GM12878 (cell line): ENCODE measurements at regions not wholly inside any gene's neighbourhood (a gene's known extent, or its start where the extent isn't known, plus 50 kb on each side); places are given as distances from the start of the nearest gene placed in this dataset.
A peak's percentile ranks its signal among the peaks of the same experiment; 100 is the strongest.

Source experiments
- ATAC-seq: fragments of 200-7000 bp; cut with Tn5 transposase; 3 replicates; pipeline ENCODE4 v1.9.1; 2020; ENCODE audit warnings: mild to moderate bottlenecking, moderate library complexity
- BruUV-seq: library from RNA; stranded (reverse); fragments of 400-500 nt; replicated peaks from 2 replicates; lab custom pipeline; 2021; lab: Mats Ljungman, UMichigan
- CTCF ChIA-PET: fragments of 300-600 bp; sonication (Branson Sonifier 250); formaldehyde crosslinking; extraction: SDS; loops from one replicate; lab custom pipeline; 2021; ENCODE audit warnings: inconsistent platforms; lab: Yijun Ruan, JAX
- POLR2A ChIA-PET: fragments of 350-600 bp; formaldehyde crosslinking; extraction: SDS; loops from one replicate; lab custom pipeline; 2021; ENCODE audit warnings: inconsistent platforms; lab: Charles Lee
- RAD21 ChIA-PET: fragments of 300-600 bp; sonication (Branson Sonifier 250); formaldehyde crosslinking; loops from one replicate; lab custom pipeline; 2023; ENCODE audit warnings: antibody characterized with exemption; ENCODE audit not compliant: unreplicated experiment; lab: Charles Lee
- SMC1A ChIA-PET: fragments of 300-600 bp; sonication (Branson Sonifier 250); formaldehyde crosslinking; loops from one replicate; lab custom pipeline; 2023; ENCODE audit not compliant: unreplicated experiment, uncharacterized antibody; lab: Charles Lee
- DNase-seq: peaks from one replicate; pipeline ENCODE4 v3.0.0-alpha.2; 2011; ENCODE audit warnings: low read depth, low spot score
- FAIRE-seq: peaks from 3 replicates; lab custom pipeline; 2011; peaks lifted over from hg19 to GRCh38; lab: Jason Lieb, UNC
- H2AFZ ChIP-seq: 2 replicates; pipeline ENCODE4 v1.6.0; 2011; ENCODE audit warnings: low read depth, low read length, control low read depth; ENCODE audit not compliant: control insufficient read depth
- H3K27ac ChIP-seq: 2 replicates; pipeline ENCODE4 v1.5.1; 2011; ENCODE audit warnings: control low read depth; ENCODE audit not compliant: control insufficient read depth, insufficient read depth
- H3K27me3 ChIP-seq, 2 experiments: replicated peaks in 1 of 2; 2 replicates each; pipeline versions ENCODE4 v1.6.0 to v1.6.1; 2011; ENCODE audit warnings: low read length in 1 of 2; ENCODE audit not compliant: control insufficient read depth in 2 of 2, insufficient read depth in 2 of 2
- H3K36me3 ChIP-seq, 2 experiments: 2 replicates each; pipeline ENCODE4 v1.5.1; 2011; ENCODE audit warnings: low read length in 1 of 2; ENCODE audit not compliant: control insufficient read depth in 2 of 2, insufficient read depth in 2 of 2
- H3K4me1 ChIP-seq: 2 replicates; pipeline ENCODE4 v1.6.1; 2011; ENCODE audit warnings: mild to moderate bottlenecking, low read length, moderate library complexity, mixed read lengths; ENCODE audit not compliant: control insufficient read depth, insufficient read depth
- H3K4me2 ChIP-seq: 2 replicates; pipeline ENCODE4 v1.6.0; 2011; ENCODE audit warnings: control low read depth; ENCODE audit not compliant: control insufficient read depth, insufficient read depth
- H3K4me3 ChIP-seq: fragments of 200-600 bp; sonication (generic); 2 replicates; pipeline ENCODE4 v1.5.1; 2016
- H3K79me2 ChIP-seq: 2 replicates; pipeline ENCODE4 v1.6.0; 2011; ENCODE audit warnings: low read length; ENCODE audit not compliant: control insufficient read depth, insufficient read depth
- H3K9ac ChIP-seq: 2 replicates; pipeline ENCODE4 v1.8.0; 2011; ENCODE audit warnings: low read length, control low read depth, mixed read lengths; ENCODE audit not compliant: control insufficient read depth, insufficient read depth
- H3K9me3 ChIP-seq: replicated peaks from 3 replicates; pipeline ENCODE4 v1.5.1; 2011; ENCODE audit warnings: mild to moderate bottlenecking, low read length; ENCODE audit not compliant: control insufficient read depth, insufficient read depth
- H4K20me1 ChIP-seq: 2 replicates; pipeline ENCODE4 v1.6.0; 2011; ENCODE audit not compliant: control insufficient read depth, insufficient read depth
- ATF7 ChIP-seq: fragments of 450-650 bp; IDR thresholded peaks from 2 replicates; pipeline ENCODE4 v1.6.1; 2016; ENCODE audit warnings: low read depth, mild to moderate bottlenecking
- BHLHE40 ChIP-seq, 2 experiments: fragments of 450-650 bp in 1 of 2; IDR thresholded peaks; 2 replicates each; pipeline ENCODE4 v1.6.1; 2011 to 2017; ENCODE audit warnings: low read depth in 2 of 2, borderline replicate concordance in 1 of 2, improper control_type of control experiment in 1 of 2, low read length in 1 of 2, mild to moderate bottlenecking in 1 of 2
- FOXK2 ChIP-seq: fragments of 450-650 bp; IDR thresholded peaks from 2 replicates; pipeline ENCODE4 v1.6.1; 2017; ENCODE audit warnings: mild to moderate bottlenecking, moderate library complexity
- IKZF1 ChIP-seq: fragments of 450-650 bp; conservative IDR thresholded peaks from 2 replicates; pipeline ENCODE4 v1.6.1; 2017; ENCODE audit warnings: antibody characterized with exemption, mild to moderate bottlenecking
- IKZF2 ChIP-seq, 2 experiments: fragments of 450-650 bp; IDR thresholded peaks; 2 replicates each; pipeline ENCODE4 v1.6.1; 2017; ENCODE audit warnings: mild to moderate bottlenecking in 2 of 2, moderate library complexity in 2 of 2
- JUNB ChIP-seq: IDR thresholded peaks from 2 replicates; pipeline ENCODE4 v1.6.1; 2016; ENCODE audit warnings: antibody characterized with exemption, mild to moderate bottlenecking
- NR2F1 ChIP-seq: fragments of 450-650 bp; conservative IDR thresholded peaks from 2 replicates; pipeline ENCODE4 v1.6.1; 2017; ENCODE audit warnings: mild to moderate bottlenecking
- RFX5 ChIP-seq: IDR thresholded peaks from 2 replicates; pipeline ENCODE4 v1.6.1; 2011; ENCODE audit warnings: low read depth, low read length, improper control_type of control experiment
- RUNX3 ChIP-seq: IDR thresholded peaks from 2 replicates; pipeline ENCODE4 v1.6.1; 2012; ENCODE audit warnings: low read length, inconsistent platforms
- SIN3A ChIP-seq: IDR thresholded peaks from 2 replicates; pipeline ENCODE4 v1.6.1; 2012; ENCODE audit warnings: low read depth, low read length, improper control_type of control experiment
- WRNIP1 ChIP-seq: IDR thresholded peaks from 2 replicates; pipeline ENCODE4 v1.6.1; 2011; ENCODE audit warnings: low read depth, low read length, improper control_type of control experiment, borderline replicate concordance
- WGBS: methylation state at CpG from one replicate; pipeline ENCODE4 v1.1.6; 2016; ENCODE audit warnings: low lambda C conversion rate; ENCODE audit not compliant: insufficient replicate concordance, insufficient coverage; ENCODE audit errors: missing lambda C conversion rate; 5-methylcytosine and 5-hydroxymethylcytosine counted together
- in situ Hi-C: fragments of 300-500 bp; cut with MboI; formaldehyde crosslinking; loops from 9 replicates; pipeline ENCODE4 v1.14.3; 2018; ENCODE audit warnings: mixed read lengths
- intact Hi-C: fragments of 100-400 bp; cut with micrococcal nuclease; formaldehyde crosslinking; loops from one replicate; pipeline ENCODE4 v1.14.2; 2022; ENCODE audit not compliant: unreplicated experiment
- TF ChIP-seq, protein P1 (sequence below): fragments of 450-650 bp; IDR thresholded peaks from 2 replicates; pipeline ENCODE4 v1.6.1; 2016; ENCODE audit warnings: mild to moderate bottlenecking
- TF ChIP-seq, protein P2 (sequence below): IDR thresholded peaks from 2 replicates; pipeline ENCODE4 v1.6.1; 2011; ENCODE audit warnings: borderline replicate concordance, low read depth, mild to moderate bottlenecking, moderate library complexity, low read length; ENCODE audit not compliant: insufficient read depth, poor library complexity, severe bottlenecking
- TF ChIP-seq, protein P3 (sequence below): IDR thresholded peaks from 2 replicates; pipeline ENCODE4 v1.6.1; 2011; ENCODE audit warnings: mild to moderate bottlenecking, low read depth, low read length, moderate library complexity; ENCODE audit not compliant: insufficient replicate concordance

DNA sequence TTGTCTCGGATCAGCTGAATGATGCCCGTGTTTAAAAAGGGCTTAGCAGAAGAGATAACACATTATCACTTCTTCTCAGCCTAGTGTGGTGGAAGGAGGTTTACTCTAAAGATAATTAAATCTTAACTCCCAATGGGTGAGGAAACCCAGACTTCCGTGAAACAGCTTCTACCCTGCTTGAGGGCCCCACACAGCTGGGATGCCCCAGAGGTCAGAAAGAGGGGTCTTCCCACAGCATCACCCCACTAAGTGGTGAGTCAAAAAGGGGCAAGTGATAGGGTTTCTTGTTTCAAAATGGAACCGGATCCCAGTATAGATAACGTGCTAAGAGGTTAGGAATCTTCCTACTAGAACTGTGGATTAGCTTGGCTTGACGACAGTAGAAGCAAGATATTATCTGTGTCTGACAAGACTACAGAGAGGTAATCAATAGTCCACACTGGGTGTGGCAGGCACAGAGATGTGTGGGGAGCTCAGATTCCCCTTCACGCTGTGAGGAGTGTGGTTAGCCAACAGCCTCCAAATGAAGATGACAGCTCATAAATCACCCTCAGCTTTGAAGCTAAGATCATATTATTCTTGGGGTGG is 129.6 kb upstream of the COPS8 start:
- ChIA-PET RAD21 (interaction anchor here (0.8 to 1.4 kb wide), 4 partner anchors 14 to 104 kb away, joined by 3 to 6 read pairs (median 4); no protein-coding TSS in a partner anchor), POLR2A (interaction anchor here (1.2 kb wide), 1 partner anchor 13 kb away, joined by 3 read pairs; no protein-coding TSS in a partner anchor), SMC1A (interaction anchor here (1.8 kb wide), 1 partner anchor 28 kb away, joined by 4 read pairs; no protein-coding TSS in a partner anchor), CTCF (interaction anchor here (1.1 to 1.2 kb wide), 2 partner anchors 16 to 149 kb away, joined by 3 read pairs; no protein-coding TSS in a partner anchor)
- BruUV-seq: no TSS peak
- Histone ChIP-seq H3K27me3 (no peaks in the 10 kb centered on the region), H4K20me1 (no peaks in the 10 kb centered on the region), H3K27ac (no peak overlapping the region), H3K79me2 (no peaks in the 10 kb centered on the region), H3K36me3 (no peaks in the 10 kb centered on the region), H3K4me3 (no peak overlapping the region), H3K9ac (no peak overlapping the region), H3K4me2 (no peak overlapping the region), H2AFZ (no peak overlapping the region), H3K9me3 (no peaks in the 10 kb centered on the region; the same call in 1 of the 3 replicates), H3K4me1 (no peaks in the 10 kb centered on the region)
- intact Hi-C loops: no loop called here
- ATAC-seq (no peak), FAIRE-seq (no peak), DNase-seq (no peak)
- WGBS: 24% methylated on average over 7 of the region's 7 CpGs
- TF ChIP-seq IKZF1: peak; percentile 40; the same call in 1 of the 2 replicates
- no peak for TF ChIP-seq ATF7
- TF ChIP-seq, protein P1, sequence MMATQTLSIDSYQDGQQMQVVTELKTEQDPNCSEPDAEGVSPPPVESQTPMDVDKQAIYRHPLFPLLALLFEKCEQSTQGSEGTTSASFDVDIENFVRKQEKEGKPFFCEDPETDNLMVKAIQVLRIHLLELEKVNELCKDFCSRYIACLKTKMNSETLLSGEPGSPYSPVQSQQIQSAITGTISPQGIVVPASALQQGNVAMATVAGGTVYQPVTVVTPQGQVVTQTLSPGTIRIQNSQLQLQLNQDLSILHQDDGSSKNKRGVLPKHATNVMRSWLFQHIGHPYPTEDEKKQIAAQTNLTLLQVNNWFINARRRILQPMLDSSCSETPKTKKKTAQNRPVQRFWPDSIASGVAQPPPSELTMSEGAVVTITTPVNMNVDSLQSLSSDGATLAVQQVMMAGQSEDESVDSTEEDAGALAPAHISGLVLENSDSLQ: peak; percentile 76
- TF ChIP-seq IKZF2 (IDR thresholded peaks at IDR 0.05): 0 out of 4 replicates have a peak, but pooled peaks of 1 of the 2 experiments have one; percentile 40
- peak; percentile 40 for TF ChIP-seq RUNX3
- TF ChIP-seq FOXK2: no peak
- no peak for TF ChIP-seq RFX5
- peak in 1 of 2 experiments; percentile 11; a peak in 1 of 4 replicates for TF ChIP-seq BHLHE40 (IDR thresholded peaks at IDR 0.05; ENCODE audit: borderline replicate concordance in 1 of 2, low read depth in 2 of 2, low read length in 1 of 2)
- no peak for TF ChIP-seq WRNIP1
- TF ChIP-seq NR2F1: 0 out of 2 replicates have a peak, but pooled peaks have one; percentile 18
- TF ChIP-seq, protein P2, sequence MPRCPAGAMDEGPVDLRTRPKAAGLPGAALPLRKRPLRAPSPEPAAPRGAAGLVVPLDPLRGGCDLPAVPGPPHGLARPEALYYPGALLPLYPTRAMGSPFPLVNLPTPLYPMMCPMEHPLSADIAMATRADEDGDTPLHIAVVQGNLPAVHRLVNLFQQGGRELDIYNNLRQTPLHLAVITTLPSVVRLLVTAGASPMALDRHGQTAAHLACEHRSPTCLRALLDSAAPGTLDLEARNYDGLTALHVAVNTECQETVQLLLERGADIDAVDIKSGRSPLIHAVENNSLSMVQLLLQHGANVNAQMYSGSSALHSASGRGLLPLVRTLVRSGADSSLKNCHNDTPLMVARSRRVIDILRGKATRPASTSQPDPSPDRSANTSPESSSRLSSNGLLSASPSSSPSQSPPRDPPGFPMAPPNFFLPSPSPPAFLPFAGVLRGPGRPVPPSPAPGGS: no peak
- TF ChIP-seq SIN3A: no peak
- peak; percentile 26; the same call in 1 of the 2 replicates for TF ChIP-seq JUNB
- TF ChIP-seq, protein P3, sequence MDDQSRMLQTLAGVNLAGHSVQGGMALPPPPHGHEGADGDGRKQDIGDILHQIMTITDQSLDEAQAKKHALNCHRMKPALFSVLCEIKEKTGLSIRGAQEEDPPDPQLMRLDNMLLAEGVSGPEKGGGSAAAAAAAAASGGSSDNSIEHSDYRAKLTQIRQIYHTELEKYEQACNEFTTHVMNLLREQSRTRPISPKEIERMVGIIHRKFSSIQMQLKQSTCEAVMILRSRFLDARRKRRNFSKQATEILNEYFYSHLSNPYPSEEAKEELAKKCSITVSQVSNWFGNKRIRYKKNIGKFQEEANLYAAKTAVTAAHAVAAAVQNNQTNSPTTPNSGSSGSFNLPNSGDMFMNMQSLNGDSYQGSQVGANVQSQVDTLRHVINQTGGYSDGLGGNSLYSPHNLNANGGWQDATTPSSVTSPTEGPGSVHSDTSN: peak; percentile 72
- in situ Hi-C loops: no loop called here
